HG03280 (cell line): ENCODE measurements at regions not wholly inside any gene's neighbourhood (a gene's known extent, or its start where the extent isn't known, plus 50 kb on each side); places are given as distances from the start of the nearest gene placed in this dataset.
"Not testable (repeated sequence)": the region's sequence is repeated elsewhere in the genome, so short reads cannot be mapped to it uniquely, and the experiment has no call there.

ENCODE experiments used
- ATAC-seq: cut with Tn5 transposase; IDR thresholded peaks from one replicate; pipeline ENCODE4 v1.9.1; 2021; ENCODE audit warnings: mild to moderate bottlenecking, moderate library complexity; ENCODE audit not compliant: unreplicated experiment

DNA sequence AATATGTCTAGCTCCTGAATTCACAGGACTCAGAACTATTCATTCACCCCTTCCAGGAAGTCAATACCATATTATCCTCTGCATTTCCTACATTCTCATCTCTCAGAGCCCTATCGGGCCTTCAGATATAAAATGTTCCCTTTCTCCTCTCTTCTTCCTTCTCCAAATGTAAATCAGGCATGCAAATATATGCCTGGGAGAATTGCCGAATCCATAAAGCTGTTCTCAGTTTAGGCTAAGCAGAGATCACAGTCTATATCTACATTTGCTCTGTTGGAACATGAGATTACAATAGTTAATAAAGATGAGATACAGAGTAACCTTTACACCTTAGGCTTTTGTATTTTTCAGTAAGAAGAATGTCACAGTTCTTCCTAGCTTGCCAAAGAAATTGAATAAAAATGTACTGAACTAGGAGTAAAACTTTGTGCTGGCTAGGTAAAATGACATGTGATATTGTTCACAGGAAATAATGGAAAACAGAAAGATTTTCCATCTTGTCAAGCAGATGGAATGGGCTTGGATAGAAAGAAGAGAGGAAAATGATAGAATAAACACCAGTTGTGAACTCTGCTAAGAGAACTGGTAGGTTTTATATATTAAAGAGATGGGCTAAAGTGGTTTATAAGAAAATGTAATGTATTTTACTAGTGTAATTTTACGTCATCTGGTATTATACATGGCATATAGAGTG is 161.5 kb downstream of the NRIP1 start:
- no peak for ATAC-seq

DNA sequence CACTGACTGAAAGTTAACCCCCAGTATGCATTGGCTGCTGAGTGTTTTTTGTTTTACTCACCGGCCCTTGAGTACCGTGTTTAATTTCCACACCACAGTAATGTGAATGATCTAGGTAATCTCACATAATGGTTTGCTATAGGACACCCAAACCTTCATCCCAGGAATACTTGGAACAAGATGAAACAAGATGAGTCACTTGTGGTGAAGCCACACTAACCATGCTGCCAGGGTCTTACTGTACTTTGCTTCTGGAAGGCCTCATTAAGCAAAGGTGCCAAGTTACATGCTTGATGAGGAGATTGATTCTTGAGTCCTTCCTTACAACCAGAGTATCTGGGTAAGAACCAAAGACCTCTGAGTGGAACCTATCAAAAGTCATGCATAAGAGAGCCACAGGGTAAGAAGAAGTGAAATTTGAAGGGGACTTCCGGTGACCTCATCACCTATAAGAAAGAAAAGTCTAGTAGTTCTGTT is 163.3 kb downstream of the NRIP1 start:
- no peak for ATAC-seq

DNA sequence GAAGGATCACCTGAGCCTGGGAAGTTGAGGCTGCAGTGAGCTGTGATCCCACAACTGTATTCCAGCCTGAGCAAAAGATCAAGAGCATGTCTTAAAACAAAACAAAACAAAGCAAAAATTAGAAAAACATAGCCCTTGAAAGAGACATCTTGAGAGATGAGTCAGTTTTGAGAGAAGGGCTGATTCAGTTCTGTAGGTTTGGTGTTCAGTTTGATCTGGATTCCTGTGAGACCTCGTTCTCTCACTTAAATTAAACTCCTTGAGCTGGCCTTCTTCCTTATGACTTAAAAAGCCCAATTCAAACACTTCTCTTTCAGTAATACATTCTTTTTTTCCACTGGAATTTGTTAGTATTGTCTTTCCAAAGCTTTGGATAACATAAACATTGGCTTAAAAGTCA is 164.2 kb downstream of the NRIP1 start:
- ATAC-seq = no peak

DNA sequence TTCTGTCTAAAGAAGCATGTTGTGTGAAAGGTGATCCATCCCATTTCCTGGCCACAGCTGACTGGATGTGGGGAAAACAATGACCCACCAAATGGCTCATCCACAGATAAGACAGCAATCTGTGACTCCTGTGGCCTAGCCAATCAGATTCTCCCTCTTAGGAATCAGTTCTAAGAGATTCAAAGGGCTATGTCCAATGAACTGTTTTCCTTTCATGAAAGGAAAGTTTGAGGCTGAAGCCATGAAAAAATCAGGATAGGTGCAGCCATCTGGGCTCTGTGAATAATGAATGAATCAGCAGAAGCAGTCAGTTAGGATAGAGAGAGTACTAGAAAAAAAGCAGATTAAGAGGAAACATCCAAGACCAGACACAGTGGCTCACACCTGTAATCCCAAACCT is 164.7 kb downstream of the NRIP1 start:
- no peak for ATAC-seq

DNA sequence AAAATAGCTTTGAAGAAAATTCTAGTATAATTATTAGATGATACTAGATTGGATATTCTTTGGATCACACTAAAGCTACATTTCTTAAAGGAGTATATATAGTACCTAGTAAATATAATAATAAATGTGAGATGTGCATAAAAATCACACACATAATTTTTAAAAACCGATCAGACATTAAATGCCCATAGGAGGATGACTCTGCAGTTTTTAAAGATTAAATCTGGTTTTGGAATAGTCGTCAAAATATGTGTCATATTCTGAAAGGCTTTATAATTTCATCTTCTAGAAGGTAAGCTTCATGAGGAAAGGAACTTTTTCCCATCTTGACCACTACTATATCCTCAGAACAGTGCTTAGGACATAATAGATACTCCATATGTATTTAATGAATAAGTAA is 169.0 kb downstream of the NRIP1 start:
- no peak for ATAC-seq

- no peak for ATAC-seq
Observed at GRCh38 chr21:14890141-14890540, 174.7 kb downstream of the NRIP1 start.

DNA sequence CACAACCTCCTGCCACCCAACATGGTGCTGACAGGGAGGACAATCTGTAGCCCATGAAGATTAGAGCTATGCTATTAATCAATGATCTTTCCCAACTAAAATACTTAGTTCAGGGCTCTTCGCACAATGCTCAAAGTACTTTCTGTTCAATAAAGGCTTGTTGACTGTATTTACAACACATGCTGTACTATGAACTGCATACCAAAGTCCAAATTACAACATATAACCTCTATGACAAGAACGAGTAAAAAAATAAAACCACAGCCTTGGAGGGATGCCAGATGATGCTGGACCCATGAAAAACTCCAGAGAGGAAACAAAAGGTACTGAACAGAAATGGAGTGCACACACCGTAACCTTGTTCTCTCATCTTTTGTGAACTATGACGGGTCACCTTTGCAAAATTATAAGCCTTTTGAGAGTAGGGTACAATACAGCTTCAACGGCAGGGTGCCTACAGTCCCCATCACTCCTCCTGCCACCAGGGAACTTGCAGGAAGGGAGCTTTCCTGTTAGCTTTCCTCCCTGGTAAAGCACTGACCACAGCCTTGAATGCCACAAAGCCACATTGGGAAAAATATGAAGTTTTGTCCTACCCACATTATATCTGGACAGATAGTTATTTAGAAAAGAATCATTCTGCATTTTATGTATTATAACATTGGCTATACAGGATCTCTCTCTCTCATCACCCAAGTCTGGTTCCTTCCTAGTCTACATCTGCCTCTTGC is 175.6 kb downstream of the NRIP1 start:
- no peak for ATAC-seq

- ATAC-seq = no peak
Observed at GRCh38 chr21:14888202-14888601, 176.6 kb downstream of the NRIP1 start.

- no peak for ATAC-seq
Observed at GRCh38 chr21:14886001-14886400, 178.8 kb downstream of the NRIP1 start.

GRCh38 chr21:14883351-14883750 is 181.4 kb downstream of the NRIP1 start:
- no peak for ATAC-seq

DNA sequence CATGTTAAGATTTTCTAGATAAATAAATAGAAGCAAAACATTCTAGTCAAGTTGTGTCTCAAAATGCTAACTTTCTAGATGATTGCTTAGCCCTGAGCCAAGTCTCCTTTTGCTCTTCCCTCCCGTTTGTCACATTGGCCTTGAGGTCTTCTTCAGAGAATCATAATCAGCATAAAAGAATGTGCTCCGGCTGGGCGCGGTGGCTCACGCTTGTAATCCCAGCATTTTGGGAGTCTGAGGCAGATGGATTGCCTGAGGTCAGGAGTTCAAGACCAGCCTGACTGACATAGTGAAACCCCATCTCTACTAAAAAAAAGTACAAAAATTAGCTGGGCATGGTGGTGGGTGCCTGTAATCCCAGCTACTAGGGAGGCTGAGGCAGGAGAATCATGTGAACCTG is 182.3 kb downstream of the NRIP1 start:
- ATAC-seq = not testable (repeated sequence)

GRCh38 chr21:14881863-14882499 is 182.8 kb downstream of the NRIP1 start:
- ATAC-seq = no peak

- no peak for ATAC-seq
Observed at GRCh38 chr21:14880922-14881321, 183.9 kb downstream of the NRIP1 start.

GRCh38 chr21:14879458-14879857 is 185.3 kb downstream of the NRIP1 start:
- ATAC-seq = no peak

DNA sequence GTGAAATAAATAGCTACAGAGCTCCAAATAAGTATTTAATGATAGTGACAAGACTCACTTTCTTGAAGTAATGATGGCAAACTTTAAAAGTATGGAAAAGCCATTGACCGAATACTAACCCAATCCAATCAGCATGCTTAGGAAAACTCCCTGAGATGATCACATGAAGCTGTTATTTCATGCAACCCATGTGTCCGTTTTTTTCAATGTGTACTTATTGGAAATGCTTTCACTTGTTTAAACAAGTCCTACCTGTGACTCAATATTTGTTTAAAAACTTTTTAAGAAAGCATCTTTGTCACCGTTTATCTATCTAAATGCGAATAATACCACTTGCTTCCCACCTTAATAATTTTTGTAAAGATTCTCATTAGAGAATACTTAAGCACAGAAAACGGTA is 185.8 kb downstream of the NRIP1 start:
- ATAC-seq = no peak

DNA sequence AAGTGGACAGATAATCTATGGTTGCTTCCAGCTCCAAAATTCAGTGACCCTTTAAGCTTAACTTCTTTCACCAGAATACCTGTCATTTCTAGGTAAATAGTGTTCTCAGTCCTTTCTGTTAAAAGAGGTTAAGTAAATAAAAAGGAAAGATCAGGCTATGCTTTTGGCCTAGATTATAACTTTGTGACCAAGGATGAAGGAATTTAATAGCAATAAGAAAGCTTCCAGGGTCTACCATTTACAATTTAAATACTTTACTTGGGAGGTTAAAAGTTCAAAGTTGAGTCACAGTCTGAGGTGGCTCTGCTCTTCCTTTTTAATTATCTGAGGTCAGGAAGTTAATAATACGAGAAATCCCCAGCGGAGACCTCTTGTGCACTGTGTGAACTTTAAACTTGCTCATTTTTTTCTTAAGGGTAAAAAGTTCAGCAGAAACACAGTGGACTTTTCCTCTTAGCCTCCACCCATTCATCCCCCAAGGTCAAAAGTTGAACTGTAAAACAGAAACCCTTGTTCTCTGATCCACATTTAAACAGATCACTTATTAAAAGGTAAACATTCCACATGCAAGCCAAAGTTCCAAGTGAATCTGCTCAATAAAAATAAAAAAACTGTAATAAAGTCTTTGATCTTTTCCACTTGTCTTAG is 187.1 kb downstream of the NRIP1 start:
- no peak for ATAC-seq

- ATAC-seq = no peak
Observed at GRCh38 chr21:14876524-14876840, 188.3 kb downstream of the NRIP1 start.

DNA sequence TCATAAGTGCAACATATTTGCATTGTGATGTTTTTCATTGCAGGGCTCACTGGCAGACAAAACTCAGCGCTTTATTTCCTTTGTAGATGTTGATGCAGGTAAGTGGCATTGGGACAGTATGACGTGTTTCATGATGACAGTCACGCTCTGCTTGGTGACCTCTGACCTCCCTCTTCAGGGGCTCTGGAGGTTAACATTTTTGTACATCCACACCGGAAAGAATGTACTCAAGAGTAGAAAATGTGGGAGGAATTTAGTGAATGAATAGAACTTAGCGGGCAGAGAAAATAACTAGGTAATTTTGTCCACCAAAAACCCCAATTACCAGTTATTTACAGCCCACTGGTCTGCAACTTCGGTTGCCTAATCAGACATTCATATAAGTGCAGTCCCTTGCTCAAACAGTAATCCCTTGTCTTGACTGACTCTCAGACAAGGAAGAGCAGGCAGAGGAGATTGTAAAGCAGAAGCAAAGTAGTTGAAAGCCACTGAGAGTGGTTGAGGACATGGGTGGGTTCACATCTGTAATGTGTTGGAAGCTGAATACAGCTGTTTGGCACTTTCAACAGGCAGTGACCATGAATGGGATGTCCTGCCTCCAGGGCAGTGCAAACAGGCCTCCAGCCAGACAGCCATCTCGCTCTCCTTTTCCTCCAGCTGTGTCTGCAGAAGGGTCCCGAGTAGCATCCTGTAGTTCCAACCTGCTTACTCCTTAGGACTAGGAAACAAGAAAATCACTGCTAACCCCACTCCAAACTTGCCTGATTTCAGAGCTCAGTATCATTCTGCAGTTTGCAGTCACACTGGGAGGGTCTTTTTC is 188.9 kb downstream of the NRIP1 start:
- ATAC-seq = peak; percentile 52

GRCh38 chr21:14875186-14875585 is 189.6 kb downstream of the NRIP1 start:
- no peak for ATAC-seq

- no peak for ATAC-seq
Observed at GRCh38 chr21:14874379-14874778, 190.4 kb downstream of the NRIP1 start.

DNA sequence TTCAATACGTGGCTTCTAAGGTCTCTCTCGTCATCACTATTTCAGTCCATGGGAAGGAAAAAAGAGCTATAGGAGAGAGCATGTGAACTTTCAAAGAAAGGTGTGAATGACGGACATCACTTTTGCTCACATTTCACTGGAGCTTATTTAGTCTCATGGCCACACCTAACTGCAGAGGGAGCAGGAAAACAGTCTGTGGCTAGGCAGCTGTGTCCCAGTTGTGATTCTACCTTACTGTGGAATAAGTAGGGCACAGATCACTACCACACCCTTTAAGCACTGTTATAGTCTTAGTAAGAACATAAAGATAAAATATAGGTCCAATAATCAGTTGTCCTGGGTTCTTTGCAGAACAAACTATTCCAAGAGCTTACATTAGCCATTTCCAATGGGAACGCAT is 192.9 kb downstream of the NRIP1 start:
- ATAC-seq = no peak
